Psoas muscle (tissue), 7 donors: ENCODE measurements at regions not wholly inside any gene's neighbourhood (a gene's known extent, or its start where the extent isn't known, plus 50 kb on each side); places are given as distances from the start of the nearest gene placed in this dataset.

Source experiments
- ATAC-seq, 4 donors: fragments of 200-7000 bp; cut with Tn5 transposase; one replicate each; pipeline ENCODE4 v1.9.1; 2020; ENCODE audit warnings: moderate library complexity in 3 of 4, mild to moderate bottlenecking in 2 of 4
- DNase-seq, 2 donors: peaks; one replicate each; pipeline ENCODE4 v3.0.0-alpha.2; 2020
- H3K27ac ChIP-seq: fragments of 200-600 bp; one replicate; pipeline ENCODE4 v1.8.0; 2022
- H3K27me3 ChIP-seq, 3 donors: fragments of 200-600 bp in 1 of 3; one replicate each; pipeline versions ENCODE4 v1.6.1 to v1.8.0; 2013 to 2022; ENCODE audit warnings: low read length in 2 of 3, mild to moderate bottlenecking in 2 of 3, moderate library complexity in 1 of 3; ENCODE audit not compliant: insufficient read depth in 3 of 3
- H3K36me3 ChIP-seq, 2 donors: fragments of 200-600 bp in 1 of 2; one replicate each; pipeline versions ENCODE4 v1.6.1 to v1.8.0; 2013 to 2022; ENCODE audit warnings: low read depth in 1 of 2, mild to moderate bottlenecking in 1 of 2, moderate library complexity in 1 of 2; ENCODE audit not compliant: insufficient read depth in 1 of 2
- H3K4me1 ChIP-seq: fragments of 200-600 bp; one replicate; pipeline ENCODE4 v1.8.0; 2022
- H3K4me3 ChIP-seq: fragments of 200-600 bp; one replicate; pipeline ENCODE4 v1.8.0; 2022; ENCODE audit warnings: mild to moderate bottlenecking
- H3K9me3 ChIP-seq: fragments of 200-600 bp; one replicate; pipeline ENCODE4 v1.8.0; 2022
- whole genome bisulfite sequencing, 3 donors: extraction: QIAGEN DNeasy Blood & Tissue Kit; methylation state at CpG; one replicate each; pipeline versions ENCODE4 v1.1.6 to v1.1.7; 2013; 5-methylcytosine and 5-hydroxymethylcytosine counted together
- intact Hi-C, 2 donors: fragments of 100-400 bp; cut with DNase I; formaldehyde crosslinking; loops; one replicate each; pipeline versions ENCODE4 v1.11.0 to v1.14.2; 2022
- TF ChIP-seq, protein P1 (sequence below): fragments of 200-600 bp; IDR thresholded peaks from one replicate; pipeline ENCODE4 v1.8.0; 2022; ENCODE audit warnings: antibody characterized with exemption
- donor health status: healthy with polysubstance abuse.
- donor health status: DM: no; HTN: no; CAD: no; lungs with moderate emphysema.
- donor health status: Bipolar disorder and iron deficiency.
- donor health status: healthy.
- donor health status: DM: yes; HTN: yes; CAD: no.
- donor health status: DM: no; HTN: no; CAD: no.
- donor health status: DM: yes; HTN: yes; CAD: no.

DNA sequence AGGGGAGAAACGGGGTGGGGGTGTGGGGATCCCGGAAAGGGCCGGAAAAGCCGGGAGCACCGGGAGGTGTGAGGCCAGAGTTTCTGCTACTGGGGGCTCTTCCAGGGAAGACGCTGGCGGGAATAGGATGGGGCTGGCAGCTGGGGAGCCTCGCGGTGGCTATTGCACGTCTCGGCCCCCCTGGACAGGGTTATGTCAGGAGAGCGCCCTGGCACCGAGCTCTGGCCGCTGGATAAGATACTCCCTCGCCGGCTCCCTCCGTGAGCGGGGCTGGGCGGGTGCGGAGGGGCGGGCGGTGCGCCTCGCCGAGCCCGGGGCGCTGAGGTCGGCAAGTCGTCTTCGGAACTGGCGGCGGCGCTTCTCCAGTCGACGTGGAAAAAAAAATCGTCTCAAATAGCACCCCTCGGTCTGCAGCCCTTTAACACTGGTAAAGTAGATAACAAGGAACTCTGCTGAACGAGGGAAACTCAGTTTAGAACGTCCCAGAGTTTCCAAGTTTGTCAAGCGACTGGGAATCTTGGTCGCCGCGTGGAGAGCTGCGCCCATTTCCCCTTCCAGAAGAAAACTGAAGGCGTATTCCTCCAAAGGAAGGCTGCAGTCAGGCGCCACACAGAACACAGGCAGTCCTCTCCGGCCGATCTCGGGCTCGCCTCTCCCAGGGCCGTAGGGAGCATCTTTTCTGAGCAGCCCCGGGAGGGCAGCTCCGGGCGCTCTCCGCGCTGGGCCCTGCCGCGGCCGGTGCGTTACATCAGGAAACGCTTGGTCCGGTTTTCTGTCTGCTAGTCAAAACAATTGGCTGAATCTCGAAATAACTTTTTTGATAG lies 115.1 kb downstream of the KCNRG start:
- Histone ChIP-seq H3K27me3 (peaks cover 0 to 7% (median 6%) of the 10 kb centered on the region in 3 donors), H3K27ac (peak overlapping the region; percentile 71), H3K4me3 (peak overlapping the region; percentile 77), H3K9me3 (no peaks in the 10 kb centered on the region), H3K4me1 (peaks cover 14% of the 10 kb centered on the region), H3K36me3 (no peaks in the 10 kb centered on the region)
- peak; percentile 34 to 64 (median 47) for ATAC-seq
- 2 to 4% (median 2%) methylated on average over 61 to 63 of the region's 63 CpGs for WGBS, 3 donors
- TF ChIP-seq, protein P1, sequence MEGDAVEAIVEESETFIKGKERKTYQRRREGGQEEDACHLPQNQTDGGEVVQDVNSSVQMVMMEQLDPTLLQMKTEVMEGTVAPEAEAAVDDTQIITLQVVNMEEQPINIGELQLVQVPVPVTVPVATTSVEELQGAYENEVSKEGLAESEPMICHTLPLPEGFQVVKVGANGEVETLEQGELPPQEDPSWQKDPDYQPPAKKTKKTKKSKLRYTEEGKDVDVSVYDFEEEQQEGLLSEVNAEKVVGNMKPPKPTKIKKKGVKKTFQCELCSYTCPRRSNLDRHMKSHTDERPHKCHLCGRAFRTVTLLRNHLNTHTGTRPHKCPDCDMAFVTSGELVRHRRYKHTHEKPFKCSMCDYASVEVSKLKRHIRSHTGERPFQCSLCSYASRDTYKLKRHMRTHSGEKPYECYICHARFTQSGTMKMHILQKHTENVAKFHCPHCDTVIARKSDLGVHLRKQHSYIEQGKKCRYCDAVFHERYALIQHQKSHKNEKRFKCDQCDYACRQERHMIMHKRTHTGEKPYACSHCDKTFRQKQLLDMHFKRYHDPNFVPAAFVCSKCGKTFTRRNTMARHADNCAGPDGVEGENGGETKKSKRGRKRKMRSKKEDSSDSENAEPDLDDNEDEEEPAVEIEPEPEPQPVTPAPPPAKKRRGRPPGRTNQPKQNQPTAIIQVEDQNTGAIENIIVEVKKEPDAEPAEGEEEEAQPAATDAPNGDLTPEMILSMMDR: no peak
- intact Hi-C loops: loop anchor here in 1 of 2 donors (5.0 kb wide), 1 partner anchor 247 kb away; no protein-coding TSS in a partner anchor
- peak; percentile 81 to 88 for DNase-seq

DNA sequence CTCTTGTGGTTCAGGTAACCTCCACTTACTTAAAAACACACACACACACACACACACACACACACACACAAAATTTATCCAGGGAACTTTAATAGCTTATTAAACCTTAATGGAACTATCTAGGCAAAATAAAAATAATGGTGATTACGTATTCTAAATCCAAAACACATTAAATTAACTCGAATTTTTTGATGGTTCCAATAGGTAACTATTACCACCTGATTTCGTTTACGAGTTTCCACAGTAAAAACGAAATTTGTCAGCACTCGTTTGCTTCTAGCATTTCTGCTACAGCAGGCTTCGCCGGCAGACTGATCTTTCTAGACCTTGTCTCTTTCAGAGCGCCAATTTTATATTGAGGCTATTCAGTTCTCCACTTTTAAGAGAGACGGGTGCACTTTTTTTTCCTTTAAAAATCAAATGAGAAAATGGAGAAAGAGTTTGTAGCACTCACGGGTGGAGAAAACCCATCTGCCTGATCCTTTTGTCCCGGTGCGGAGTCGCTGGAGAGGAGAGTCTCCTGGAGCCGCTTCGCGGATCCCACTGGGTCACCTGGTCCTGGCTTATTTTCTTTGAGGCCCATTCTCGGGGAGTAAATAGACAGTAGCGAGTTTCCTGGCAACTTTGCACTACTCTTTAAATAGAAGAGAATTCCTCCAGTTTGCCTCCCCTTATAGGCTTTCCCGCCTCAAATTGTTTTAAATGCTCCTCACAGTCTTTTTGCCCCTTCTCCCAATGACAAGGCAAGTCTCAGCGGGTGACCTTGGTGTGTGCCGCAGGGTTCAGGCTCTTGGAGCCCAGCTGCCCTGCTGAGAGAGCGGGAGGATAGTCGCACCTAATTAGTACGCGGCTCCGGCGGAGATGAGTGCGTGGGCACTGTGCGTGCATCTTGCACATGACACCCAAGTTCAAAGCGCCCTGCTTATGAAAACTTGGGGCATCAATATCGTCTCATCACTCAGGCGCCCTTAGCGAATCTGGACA lies 117.0 kb downstream of the KCNRG start:
- no peak overlapping the region for H3K4me3 ChIP-seq
- peaks cover 0 to 7% (median 6%) of the 10 kb centered on the region in 3 donors for H3K27me3 ChIP-seq
- H3K9me3 ChIP-seq: no peaks in the 10 kb centered on the region
- ATAC-seq (no peak), DNase-seq (no peak)
- no peaks in the 10 kb centered on the region for H3K36me3 ChIP-seq
- 70 to 74% (median 71%) methylated on average over 34 of the region's 34 CpGs for WGBS, 3 donors
- H3K27ac ChIP-seq: no peak overlapping the region
- TF ChIP-seq, protein P1: no peak
- peaks cover 3% of the 10 kb centered on the region for H3K4me1 ChIP-seq
- intact Hi-C loops: loop anchor here in 1 of 2 donors (5.0 kb wide), 1 partner anchor 245 kb away; no protein-coding TSS in a partner anchor

DNA sequence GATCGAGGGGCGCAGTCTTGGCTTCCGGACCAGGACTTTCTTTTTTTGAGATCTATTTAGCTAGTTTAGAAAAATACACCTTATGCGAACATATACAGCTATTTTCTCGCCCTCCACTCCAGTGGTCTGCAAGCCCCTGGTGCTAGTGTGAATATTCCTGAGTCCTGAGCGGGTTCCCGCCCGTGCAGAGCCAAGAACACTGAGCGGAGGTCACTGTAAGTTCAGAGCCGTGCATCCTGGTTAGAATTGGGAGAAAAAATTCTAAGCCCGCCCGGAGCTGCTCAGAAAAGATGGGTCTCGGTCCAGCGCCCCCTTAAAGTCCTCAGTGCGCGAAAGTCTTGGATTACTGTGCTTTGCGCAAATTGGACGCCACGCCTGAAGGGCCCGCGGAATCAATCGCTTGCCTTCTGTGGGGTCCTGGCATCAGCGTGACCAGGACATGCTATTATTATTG lies 117.7 kb downstream of the KCNRG start:
- Histone ChIP-seq H3K36me3 (no peaks in the 10 kb centered on the region), H3K4me3 (no peak overlapping the region), H3K4me1 (peaks cover 3% of the 10 kb centered on the region), H3K27me3 (peaks cover 0 to 7% (median 6%) of the 10 kb centered on the region in 3 donors), H3K27ac (no peak overlapping the region), H3K9me3 (no peaks in the 10 kb centered on the region)
- DNase-seq (no peak), ATAC-seq (no peak)
- TF ChIP-seq, protein P1: no peak
- 79 to 87% (median 81%) methylated on average over 23 of the region's 23 CpGs for WGBS, 3 donors
- intact Hi-C loops: loop anchor here in 1 of 2 donors (5.0 kb wide), 1 partner anchor 244 kb away; no protein-coding TSS in a partner anchor

DNA sequence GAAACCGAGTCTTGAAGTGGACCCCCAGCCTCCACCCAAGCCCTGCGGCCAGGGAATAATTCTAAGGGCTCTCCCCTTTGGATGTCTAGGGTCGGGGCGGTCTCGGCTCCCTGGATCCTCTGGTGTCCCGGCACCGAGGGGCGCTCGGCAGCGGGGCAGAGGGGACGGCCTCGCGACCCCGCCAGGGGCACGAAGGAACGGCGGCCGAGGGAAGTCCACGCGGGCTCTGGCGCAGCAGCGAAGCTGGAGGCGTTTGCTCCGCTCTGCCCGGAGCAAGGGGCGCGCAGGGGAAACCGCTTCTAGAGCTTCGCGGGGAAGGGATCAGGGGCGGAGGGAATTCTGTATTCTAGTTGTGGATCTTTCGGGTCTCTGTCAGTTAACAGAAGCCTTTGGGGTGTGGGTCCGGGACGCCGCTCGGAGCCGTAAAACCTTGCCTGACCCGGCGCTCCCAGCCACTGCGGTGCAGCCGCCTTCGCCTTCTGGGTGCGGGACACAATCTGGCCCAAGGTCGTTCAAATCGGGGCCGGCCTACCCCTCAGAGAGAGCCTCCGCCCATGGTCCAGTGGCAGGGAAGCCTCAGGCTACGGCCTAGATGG lies 118.2 kb downstream of the KCNRG start:
- 89 to 93% (median 90%) methylated on average over 48 of the region's 48 CpGs for WGBS, 3 donors
- peak in 1 of 2 donors; percentile 51 for DNase-seq
- TF ChIP-seq, protein P1: no peak
- no peak for ATAC-seq
- H3K36me3 ChIP-seq: no peaks in the 10 kb centered on the region
- intact Hi-C loops: loop anchor here in 1 of 2 donors (5.0 kb wide), 1 partner anchor 244 kb away; no protein-coding TSS in a partner anchor
- no peak overlapping the region for H3K4me3 ChIP-seq
- H3K4me1 ChIP-seq: peaks cover 3% of the 10 kb centered on the region
- H3K27ac ChIP-seq: no peak overlapping the region
- H3K9me3 ChIP-seq: no peaks in the 10 kb centered on the region
- H3K27me3 ChIP-seq: peaks cover 0 to 7% (median 6%) of the 10 kb centered on the region in 3 donors
